Tibial nerve (tissue), 4 donors: ENCODE measurements at regions not wholly inside any gene's neighbourhood (a gene's known extent, or its start where the extent isn't known, plus 50 kb on each side); places are given as distances from the start of the nearest gene placed in this dataset.

Experiments used
- DNase-seq, 2 donors: peaks; one replicate each; pipeline ENCODE4 v3.0.0-alpha.2; 2019; ENCODE audit warnings: low spot score in 2 of 2
- H3K27ac ChIP-seq, 4 donors: fragments of 200-600 bp; sonication (generic) in 3 of 4; one replicate each; pipeline ENCODE4 v1.5.1; 2017 to 2019; ENCODE audit warnings: mild to moderate bottlenecking in 1 of 4
- H3K27me3 ChIP-seq, 2 donors: fragments of 200-600 bp; sonication (generic) in 1 of 2; one replicate each; pipeline versions ENCODE4 v1.5.1 to v1.6.0; 2017 to 2019
- H3K36me3 ChIP-seq, 3 donors: fragments of 200-600 bp; sonication (generic); one replicate each; pipeline ENCODE4 v1.5.1; 2018 to 2019
- H3K4me1 ChIP-seq, 4 donors: fragments of 200-600 bp; sonication (generic) in 3 of 4; one replicate each; pipeline ENCODE4 v1.5.1; 2017 to 2019
- H3K4me3 ChIP-seq, 4 donors: fragments of 200-600 bp; sonication (generic) in 3 of 4; one replicate each; pipeline ENCODE4 v1.5.1; 2017 to 2019; ENCODE audit warnings: mild to moderate bottlenecking in 1 of 4, moderate library complexity in 1 of 4
- H3K9me3 ChIP-seq, 4 donors: fragments of 200-600 bp; sonication (generic) in 3 of 4; one replicate each; pipeline ENCODE4 v1.5.1; 2017 to 2019
- CTCF ChIP-seq, 5 experiments: fragments of 200-600 bp in 3 of 5; fragments of 450-650 bp in 2 of 5; sonication (generic) in 3 of 5; IDR thresholded peaks; one replicate each; pipeline ENCODE4 v1.5.1; 2016 to 2019; ENCODE audit warnings: antibody characterized with exemption in 5 of 5, mild to moderate bottlenecking in 3 of 5, moderate library complexity in 2 of 5
- EP300 ChIP-seq, 2 donors: sonication (generic); formaldehyde crosslinking; IDR thresholded peaks; one replicate each; pipeline ENCODE4 v1.6.1; 2017; ENCODE audit warnings: antibody characterized with exemption in 2 of 2, mild to moderate bottlenecking in 1 of 2
- POLR2A ChIP-seq, 2 donors: fragments of 450-650 bp; IDR thresholded peaks; one replicate each; pipeline ENCODE4 v1.6.1; 2017; ENCODE audit warnings: antibody characterized with exemption in 2 of 2, mild to moderate bottlenecking in 2 of 2, moderate library complexity in 2 of 2
- WGBS, 2 donors: methylation state at CpG; one replicate each; pipeline ENCODE4 v1.1.5; 2018; 5-methylcytosine and 5-hydroxymethylcytosine counted together

GRCh38 chr4:181946902-181947301 lies 296.3 kb upstream of the TENM3 start:
- Histone ChIP-seq H3K36me3 (no peaks in the 10 kb centered on the region), H3K4me3 (no peak overlapping the region), H3K9me3 (no peaks in the 10 kb centered on the region), H3K4me1 (no peaks in the 10 kb centered on the region), H3K27ac (no peak overlapping the region), H3K27me3 (no peaks in the 10 kb centered on the region)
- no peak for DNase-seq
- 87 to 91% methylated on average over 4 of the region's 4 CpGs for WGBS, 2 donors
- TF ChIP-seq EP300 (IDR thresholded peaks at IDR 0.05) (no peak), CTCF (IDR thresholded peaks at IDR 0.05) (no peak), POLR2A (IDR thresholded peaks at IDR 0.05) (no peak)

GRCh38 chr4:181948839-181949382 lies 294.3 kb upstream of the TENM3 start:
- Histone ChIP-seq H3K4me3 (no peak overlapping the region), H3K36me3 (no peaks in the 10 kb centered on the region), H3K27ac (no peak overlapping the region), H3K27me3 (no peaks in the 10 kb centered on the region), H3K9me3 (no peaks in the 10 kb centered on the region), H3K4me1 (peaks cover 0 to 9% (median 2%) of the 10 kb centered on the region in 4 donors)
- TF ChIP-seq EP300 (IDR thresholded peaks at IDR 0.05) (no peak), CTCF (IDR thresholded peaks at IDR 0.05) (no peak), POLR2A (IDR thresholded peaks at IDR 0.05) (no peak)
- no peak for DNase-seq
- 61 to 62% methylated on average over 3 of the region's 3 CpGs for WGBS, 2 donors

GRCh38 chr4:181949704-181950312 lies 293.4 kb upstream of the TENM3 start:
- peaks cover 0 to 9% (median 2%) of the 10 kb centered on the region in 4 donors for H3K4me1 ChIP-seq
- H3K4me3 ChIP-seq = no peak overlapping the region
- no peak for DNase-seq
- H3K27ac ChIP-seq = no peak overlapping the region
- no peak for TF ChIP-seq POLR2A (IDR thresholded peaks at IDR 0.05)
- WGBS, 2 donors = 51 to 55% methylated on average over 6 of the region's 6 CpGs
- no peaks in the 10 kb centered on the region for H3K36me3 ChIP-seq
- no peaks in the 10 kb centered on the region for H3K9me3 ChIP-seq
- H3K27me3 ChIP-seq = no peaks in the 10 kb centered on the region

GRCh38 chr4:181950372-181951127 lies 292.7 kb upstream of the TENM3 start:
- H3K36me3 ChIP-seq = no peaks in the 10 kb centered on the region
- 60 to 68% methylated on average over 6 of the region's 6 CpGs for WGBS, 2 donors
- H3K4me1 ChIP-seq = peaks cover 0 to 9% (median 2%) of the 10 kb centered on the region in 4 donors
- H3K27me3 ChIP-seq = no peaks in the 10 kb centered on the region
- no peak for TF ChIP-seq POLR2A (IDR thresholded peaks at IDR 0.05)
- no peak for TF ChIP-seq EP300 (IDR thresholded peaks at IDR 0.05)
- no peak for TF ChIP-seq CTCF (IDR thresholded peaks at IDR 0.05)
- H3K4me3 ChIP-seq = no peak overlapping the region
- no peak for DNase-seq
- no peak overlapping the region for H3K27ac ChIP-seq
- H3K9me3 ChIP-seq = no peaks in the 10 kb centered on the region

- Histone ChIP-seq H3K27me3 (no peaks in the 10 kb centered on the region), H3K4me3 (no peak overlapping the region), H3K27ac (no peak overlapping the region), H3K4me1 (peaks cover 0 to 13% (median 3%) of the 10 kb centered on the region in 4 donors), H3K36me3 (no peaks in the 10 kb centered on the region), H3K9me3 (no peaks in the 10 kb centered on the region)
- no peak for TF ChIP-seq EP300 (IDR thresholded peaks at IDR 0.05)
- no peak for TF ChIP-seq CTCF (IDR thresholded peaks at IDR 0.05)
- no peak for TF ChIP-seq POLR2A (IDR thresholded peaks at IDR 0.05)
- 63 to 68% methylated on average over 3 of the region's 3 CpGs for WGBS, 2 donors
- no peak for DNase-seq
These were observed 291.9 kb upstream of the TENM3 start for GRCh38 chr4:181951265-181951664.
